Transverse colon (tissue), 4 donors: ENCODE measurements at regions not wholly inside any gene's neighbourhood (a gene's known extent, or its start where the extent isn't known, plus 50 kb on each side); places are given as distances from the start of the nearest gene placed in this dataset.

Experiments used
- DNase-seq: peaks from one replicate; pipeline ENCODE4 v3.0.0-alpha.2; 2019
- H3K27ac ChIP-seq, 4 donors: fragments of 200-600 bp; sonication (generic); 2 replicates each; pipeline ENCODE4 v1.5.1; 2016 to 2018; ENCODE audit warnings: inconsistent platforms in 4 of 4
- H3K27me3 ChIP-seq: fragments of 200-600 bp; sonication (generic); 2 replicates; pipeline ENCODE4 v1.5.1; 2017; ENCODE audit warnings: inconsistent platforms
- H3K36me3 ChIP-seq, 4 donors: fragments of 200-600 bp; sonication (generic); 2 replicates each; pipeline ENCODE4 v1.5.1; 2017 to 2019; ENCODE audit warnings: inconsistent platforms in 4 of 4
- H3K4me1 ChIP-seq, 4 donors: fragments of 200-600 bp; sonication (generic); 2 replicates each; pipeline ENCODE4 v1.5.1; 2017 to 2020; ENCODE audit warnings: inconsistent platforms in 4 of 4
- H3K4me3 ChIP-seq, 4 donors: fragments of 200-600 bp; sonication (generic); 1 replicate in 1 of 4; 2 replicates in 3 of 4; pipeline versions ENCODE4 v1.5.1 to v1.6.1; 2017 to 2019; ENCODE audit warnings: inconsistent platforms in 4 of 4
- H3K9me3 ChIP-seq, 2 donors: fragments of 200-600 bp; sonication (generic); 2 replicates each; pipeline ENCODE4 v1.5.1; 2017 to 2019; ENCODE audit warnings: inconsistent platforms in 2 of 2
- EP300 ChIP-seq: sonication (generic); formaldehyde crosslinking; IDR thresholded peaks from one replicate; pipeline ENCODE4 v1.6.1; 2017; ENCODE audit warnings: antibody characterized with exemption, low read depth
- POLR2A ChIP-seq: fragments of 450-650 bp; IDR thresholded peaks from one replicate; pipeline ENCODE4 v1.6.1; 2016; ENCODE audit warnings: antibody characterized with exemption, mild to moderate bottlenecking, moderate library complexity
- POLR2AphosphoS5 ChIP-seq, 3 donors: sonication (generic); formaldehyde crosslinking; IDR thresholded peaks; one replicate each; pipeline ENCODE4 v1.6.1; 2016; ENCODE audit warnings: antibody characterized with exemption in 3 of 3
- WGBS, 2 donors: methylation state at CpG; one replicate each; pipeline ENCODE4 v1.1.5; 2018; ENCODE audit warnings: low coverage in 1 of 2; 5-methylcytosine and 5-hydroxymethylcytosine counted together
- in situ Hi-C, 4 donors: fragments of 200-750 bp; cut with MboI; loops; one replicate each; pipeline versions ENCODE4 v1.15.0 to v1.15.1; 2017; ENCODE audit warnings: low sequenced_read_pairs in 3 of 4, low pct_ligation_motif_present in 1 of 4, low pct_unique_long_range_greater_than_20kb in 1 of 4
- intact Hi-C: fragments of 100-400 bp; cut with DNase I; formaldehyde crosslinking; loops from one replicate; pipeline ENCODE4 v1.15.1; 2023; ENCODE audit warnings: low total_unique reads
- TF ChIP-seq, protein P1 (sequence below), 5 experiments: fragments of 200-600 bp in 3 of 5; fragments of 450-650 bp in 2 of 5; sonication (generic) in 3 of 5; IDR thresholded peaks; 1 replicate in 2 of 5; 2 replicates in 3 of 5; pipeline ENCODE4 v1.5.1; 2016 to 2017; ENCODE audit warnings: antibody characterized with exemption in 5 of 5, inconsistent platforms in 3 of 5, mild to moderate bottlenecking in 2 of 5, moderate library complexity in 1 of 5

DNA sequence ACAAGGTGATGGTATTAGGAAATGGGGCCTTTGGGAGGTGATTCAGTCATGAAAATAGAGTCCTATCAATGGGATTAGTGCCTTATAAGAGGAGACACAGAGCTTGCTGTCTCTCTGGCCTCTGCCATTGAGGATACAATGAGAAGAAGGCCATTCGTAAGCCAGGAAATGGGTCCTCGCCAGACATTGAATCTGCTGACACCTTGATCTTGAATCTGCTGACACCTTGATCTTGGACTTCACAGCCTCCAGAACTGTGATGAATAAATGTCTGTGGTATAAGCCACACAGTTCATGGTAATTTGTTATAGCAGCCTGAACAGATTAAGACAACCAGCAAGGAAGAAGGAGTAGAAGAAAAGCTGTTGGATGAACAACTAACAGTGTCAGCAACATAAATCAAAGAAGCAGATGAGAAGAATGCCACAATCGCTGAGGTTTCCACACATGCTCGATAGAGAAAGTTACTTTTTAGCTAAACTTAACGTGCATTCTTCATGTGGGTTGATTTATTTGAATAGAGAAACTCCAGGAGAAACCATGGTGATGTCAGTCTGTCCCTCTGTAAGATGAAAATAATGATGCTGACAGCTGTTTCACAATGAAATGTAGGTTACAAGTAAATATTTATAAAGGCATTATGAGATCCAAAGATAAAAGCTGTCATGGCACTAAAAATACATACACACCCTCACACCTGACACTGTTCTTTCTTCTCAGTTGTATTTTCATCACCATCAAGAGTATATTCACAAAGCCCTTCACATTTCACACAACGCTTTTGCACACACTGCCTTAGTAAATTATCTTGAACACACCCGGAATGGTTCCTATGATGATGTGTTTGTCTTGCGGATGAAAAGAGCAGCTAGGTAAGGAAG is 153.7 kb upstream of the NCK2 start:
- in situ Hi-C loops = loop anchor here in 1 of 4 donors (25.0 kb wide), 1 partner anchor 496 kb away; no protein-coding TSS in a partner anchor
- Histone ChIP-seq H3K4me3 (no peak overlapping the region), H3K27ac (peak overlapping the region in 1 of 4 donors; percentile 1), H3K27me3 (no peaks in the 10 kb centered on the region), H3K4me1 (no peaks in the 10 kb centered on the region), H3K9me3 (peaks cover 0 to 3% of the 10 kb centered on the region in 2 donors), H3K36me3 (no peaks in the 10 kb centered on the region)
- 44 to 55% methylated on average over 6 to 8 of the region's 8 CpGs for WGBS, 2 donors
- intact Hi-C loops = no loop called here
- TF ChIP-seq POLR2A = no peak
- TF ChIP-seq, protein P1, sequence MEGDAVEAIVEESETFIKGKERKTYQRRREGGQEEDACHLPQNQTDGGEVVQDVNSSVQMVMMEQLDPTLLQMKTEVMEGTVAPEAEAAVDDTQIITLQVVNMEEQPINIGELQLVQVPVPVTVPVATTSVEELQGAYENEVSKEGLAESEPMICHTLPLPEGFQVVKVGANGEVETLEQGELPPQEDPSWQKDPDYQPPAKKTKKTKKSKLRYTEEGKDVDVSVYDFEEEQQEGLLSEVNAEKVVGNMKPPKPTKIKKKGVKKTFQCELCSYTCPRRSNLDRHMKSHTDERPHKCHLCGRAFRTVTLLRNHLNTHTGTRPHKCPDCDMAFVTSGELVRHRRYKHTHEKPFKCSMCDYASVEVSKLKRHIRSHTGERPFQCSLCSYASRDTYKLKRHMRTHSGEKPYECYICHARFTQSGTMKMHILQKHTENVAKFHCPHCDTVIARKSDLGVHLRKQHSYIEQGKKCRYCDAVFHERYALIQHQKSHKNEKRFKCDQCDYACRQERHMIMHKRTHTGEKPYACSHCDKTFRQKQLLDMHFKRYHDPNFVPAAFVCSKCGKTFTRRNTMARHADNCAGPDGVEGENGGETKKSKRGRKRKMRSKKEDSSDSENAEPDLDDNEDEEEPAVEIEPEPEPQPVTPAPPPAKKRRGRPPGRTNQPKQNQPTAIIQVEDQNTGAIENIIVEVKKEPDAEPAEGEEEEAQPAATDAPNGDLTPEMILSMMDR (IDR thresholded peaks at IDR 0.05) = no peak
- TF ChIP-seq EP300 = no peak
- TF ChIP-seq POLR2AphosphoS5 (IDR thresholded peaks at IDR 0.05) = no peak
- no peak for DNase-seq

DNA sequence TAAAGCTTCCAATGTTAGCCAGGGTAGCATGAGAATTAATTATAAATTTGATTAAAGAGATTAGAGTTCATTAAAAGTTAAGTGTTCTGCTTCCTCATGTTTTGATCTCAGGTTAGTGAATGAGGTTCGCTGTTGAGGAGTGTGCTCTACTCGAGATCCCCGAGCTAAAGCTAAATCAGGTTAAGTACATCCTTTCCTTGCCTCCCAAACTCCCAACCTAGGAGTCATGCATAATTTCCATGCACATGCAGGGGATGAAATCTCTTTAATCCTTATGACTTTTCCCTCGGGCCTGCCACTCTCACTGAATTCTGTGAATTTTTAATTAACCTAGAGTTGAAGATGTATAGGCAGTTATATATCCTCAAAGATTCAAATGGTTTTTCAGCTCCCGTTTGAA is 156.1 kb upstream of the NCK2 start:
- no peak for DNase-seq
- in situ Hi-C loops (loop anchor here in 1 of 4 donors (25.0 kb wide), 1 partner anchor 499 kb away; no protein-coding TSS in a partner anchor), intact Hi-C loops (no loop called here)
- Histone ChIP-seq H3K27ac (no peak overlapping the region), H3K9me3 (peaks cover 0 to 3% of the 10 kb centered on the region in 2 donors), H3K4me3 (no peak overlapping the region), H3K36me3 (no peaks in the 10 kb centered on the region), H3K27me3 (no peaks in the 10 kb centered on the region), H3K4me1 (peaks cover 0 to 14% (median 10%) of the 10 kb centered on the region in 4 donors)
- TF ChIP-seq POLR2A (no peak), POLR2AphosphoS5 (IDR thresholded peaks at IDR 0.05) (no peak), EP300 (no peak)
- TF ChIP-seq, protein P1 (IDR thresholded peaks at IDR 0.05) = no peak
- 81 to 91% methylated on average over 2 to 5 of the region's 5 CpGs for WGBS, 2 donors

DNA sequence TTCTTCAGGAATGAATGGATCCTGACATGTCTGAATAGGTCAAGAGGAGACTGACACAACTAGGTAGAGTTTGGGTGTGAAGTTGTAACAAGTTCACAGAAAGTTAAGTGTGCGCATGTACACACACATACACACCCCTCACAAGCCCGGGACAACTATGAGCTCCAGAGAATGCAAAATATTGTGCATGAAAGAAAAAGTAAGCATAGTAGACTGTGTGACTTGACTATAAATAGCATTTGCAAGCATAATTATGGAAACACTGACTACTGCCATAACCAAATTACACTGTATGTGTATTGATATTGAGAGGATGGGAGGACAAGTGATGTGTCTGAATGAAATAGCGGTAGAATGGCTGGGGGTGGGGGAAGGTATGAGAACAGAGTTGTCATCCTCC is 157.1 kb upstream of the NCK2 start:
- intact Hi-C loops = no loop called here
- 92 to 100% methylated on average over 2 to 3 of the region's 3 CpGs for WGBS, 2 donors
- TF ChIP-seq, protein P1 (IDR thresholded peaks at IDR 0.05) = no peak
- TF ChIP-seq EP300 (no peak), POLR2AphosphoS5 (IDR thresholded peaks at IDR 0.05) (no peak), POLR2A (no peak)

DNA sequence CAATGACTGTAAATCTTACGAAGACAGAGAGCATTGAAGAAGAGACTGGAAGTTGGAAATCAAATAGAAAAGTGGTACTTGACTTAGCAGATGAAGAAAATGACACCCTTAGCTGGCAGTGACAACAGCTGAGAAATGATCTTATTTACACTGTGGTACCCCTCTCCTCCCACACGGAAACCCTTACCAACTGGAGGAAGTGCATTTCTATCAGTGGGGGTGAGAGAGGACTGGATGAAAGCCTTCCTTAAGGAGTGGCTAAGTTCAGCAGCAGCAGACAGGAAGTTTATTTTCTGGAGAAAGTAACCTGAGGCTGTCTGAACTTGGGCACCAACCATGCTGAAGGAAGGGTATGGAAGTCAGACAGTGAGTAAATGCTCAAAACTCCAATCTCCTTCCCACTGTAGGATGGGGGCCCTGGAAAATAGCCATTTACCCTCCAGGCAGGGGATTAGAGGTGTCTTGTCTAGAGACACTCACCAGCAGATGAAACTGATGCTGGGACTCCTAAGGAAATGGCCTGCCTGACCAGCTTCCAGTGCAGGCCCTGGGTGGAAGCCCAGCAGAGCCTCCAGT is 160.2 kb upstream of the NCK2 start:
- peak overlapping the region; percentile 34 to 88 (median 80) for H3K27ac ChIP-seq
- no peaks in the 10 kb centered on the region for H3K36me3 ChIP-seq
- H3K9me3 ChIP-seq = peaks cover 0 to 3% of the 10 kb centered on the region in 2 donors
- WGBS, 2 donors = 41 to 59% methylated on average over 2 of the region's 2 CpGs
- intact Hi-C loops (no loop called here), in situ Hi-C loops (loop anchor here in 1 of 4 donors (25.0 kb wide), 1 partner anchor 503 kb away; no protein-coding TSS in a partner anchor)
- TF ChIP-seq, protein P1 (IDR thresholded peaks at IDR 0.05) = peak in 1 of 5 experiments; percentile 9
- TF ChIP-seq POLR2AphosphoS5 (IDR thresholded peaks at IDR 0.05) = no peak
- H3K27me3 ChIP-seq = no peaks in the 10 kb centered on the region
- peaks cover 0 to 43% (median 27%) of the 10 kb centered on the region in 4 donors for H3K4me1 ChIP-seq
- no peak for DNase-seq
- H3K4me3 ChIP-seq = no peak overlapping the region

More for the DNA sequence above, 157.1 kb upstream of the NCK2 start:
- Histone ChIP-seq H3K4me1 (peaks cover 0 to 21% (median 15%) of the 10 kb centered on the region in 4 donors), H3K9me3 (peaks cover 0 to 3% of the 10 kb centered on the region in 2 donors), H3K27me3 (no peaks in the 10 kb centered on the region), H3K4me3 (no peak overlapping the region), H3K27ac (no peak overlapping the region), H3K36me3 (no peaks in the 10 kb centered on the region)
- no peak for DNase-seq
- in situ Hi-C loops = loop anchor here in 1 of 4 donors (25.0 kb wide), 1 partner anchor 500 kb away; no protein-coding TSS in a partner anchor
